ENCODE measurements at regions not wholly inside any gene's neighbourhood (a gene's known extent, or its start where the extent isn't known, plus 50 kb on each side); places are given as distances from the start of the nearest gene placed in this dataset.

DNA sequence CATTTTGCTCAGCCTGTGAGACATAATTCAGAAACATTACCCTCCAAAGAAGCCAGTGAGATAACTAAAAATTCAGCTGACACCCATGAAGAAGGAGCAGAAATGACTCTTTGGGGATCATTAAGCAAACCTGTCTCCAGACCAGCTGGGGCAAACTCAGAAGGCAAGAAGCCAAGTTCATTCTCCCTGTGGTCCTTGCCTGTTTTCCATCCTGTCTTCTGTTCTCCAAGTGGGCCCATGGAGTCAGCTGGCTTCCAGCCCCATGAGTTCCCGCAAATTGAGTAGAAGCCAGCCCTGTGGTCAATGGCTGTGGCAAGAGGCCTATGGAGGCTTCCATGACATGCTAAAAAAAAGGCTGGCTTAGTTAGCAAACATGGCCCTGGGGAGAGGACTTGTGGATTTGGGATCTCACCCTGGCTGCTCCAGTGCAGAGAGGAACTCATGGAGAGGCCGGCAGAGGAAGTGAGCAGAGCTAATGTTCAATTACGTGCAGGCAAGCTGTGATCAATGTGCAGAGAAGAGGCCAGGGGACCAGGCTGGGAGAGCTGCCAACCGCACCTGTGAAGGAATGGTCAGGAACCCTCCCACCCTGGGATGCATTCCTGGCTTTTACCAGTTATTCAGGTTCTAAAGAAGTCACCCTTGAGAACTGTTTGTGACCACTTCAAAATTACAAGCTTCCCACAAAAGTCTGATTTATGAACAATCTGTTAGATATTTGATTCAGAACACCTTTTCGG is 229.1 kb downstream of the TSHZ3 start:
- DNase-seq = no peak

GRCh38 chr19:31118986-31119385 is 230.2 kb downstream of the TSHZ3 start:
- no peak for DNase-seq

DNA sequence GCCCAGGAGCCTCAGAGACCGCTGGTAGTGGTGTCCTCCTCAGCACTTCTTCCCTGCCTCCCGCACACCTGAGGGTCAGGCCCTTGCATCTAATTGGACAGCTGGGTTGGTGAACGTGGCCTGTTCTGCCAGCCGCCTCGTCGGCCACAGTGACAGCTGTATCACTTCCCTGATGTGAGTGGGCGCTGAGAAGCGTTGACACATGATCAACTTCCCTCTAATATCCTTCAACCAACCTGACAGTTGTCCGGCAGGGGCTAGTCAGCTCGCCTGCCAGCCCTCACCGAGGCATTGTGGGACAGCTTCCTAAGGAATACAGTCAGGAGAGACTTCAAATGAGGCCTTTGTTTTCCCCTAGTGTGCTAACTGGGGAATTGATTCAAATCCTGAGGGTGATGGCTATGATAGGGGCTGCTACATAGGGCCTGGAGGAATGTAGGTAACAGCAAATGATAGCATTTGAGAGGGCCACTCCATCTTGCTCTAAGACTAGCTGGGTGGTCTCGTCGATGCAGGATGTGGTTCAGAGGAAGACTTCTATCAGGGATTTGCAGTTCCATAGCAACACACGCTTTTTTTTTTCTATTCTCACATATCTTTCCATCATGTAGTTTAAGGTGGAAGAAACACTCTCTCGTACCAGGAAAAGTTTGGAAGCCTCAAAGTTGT is 230.8 kb downstream of the TSHZ3 start:
- DNase-seq = no peak

GRCh38 chr19:31114585-31114984 is 234.7 kb downstream of the TSHZ3 start:
- DNase-seq = no peak

GRCh38 chr19:31113293-31113692 is 235.9 kb downstream of the TSHZ3 start:
- DNase-seq = no peak

DNA sequence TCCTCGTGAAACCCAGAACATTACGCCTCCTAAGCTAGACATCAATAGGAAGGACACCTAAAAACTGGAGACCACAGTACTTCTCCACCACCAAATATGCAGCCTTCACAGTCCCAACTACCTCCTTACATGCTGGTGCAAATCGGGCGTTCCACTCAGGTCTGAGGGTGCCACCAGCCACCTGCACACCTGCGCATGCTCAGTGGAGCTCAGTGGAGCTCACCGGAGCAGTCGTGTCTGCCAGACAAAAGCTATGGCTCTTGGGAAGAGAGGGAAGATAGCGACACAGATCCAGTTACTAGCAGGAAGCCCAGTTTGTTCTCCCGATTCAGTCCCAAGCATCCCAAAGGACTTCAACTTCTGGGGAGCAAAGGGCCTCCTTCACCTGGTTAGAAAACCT is 237.1 kb downstream of the TSHZ3 start:
- DNase-seq = no peak

GRCh38 chr19:31111741-31112140 is 237.5 kb downstream of the TSHZ3 start:
- no peak for DNase-seq

GRCh38 chr19:31110336-31110735 is 238.9 kb downstream of the TSHZ3 start:
- no peak for DNase-seq

- DNase-seq = no peak
These were observed 239.6 kb downstream of the TSHZ3 start for GRCh38 chr19:31109636-31110035.

DNA sequence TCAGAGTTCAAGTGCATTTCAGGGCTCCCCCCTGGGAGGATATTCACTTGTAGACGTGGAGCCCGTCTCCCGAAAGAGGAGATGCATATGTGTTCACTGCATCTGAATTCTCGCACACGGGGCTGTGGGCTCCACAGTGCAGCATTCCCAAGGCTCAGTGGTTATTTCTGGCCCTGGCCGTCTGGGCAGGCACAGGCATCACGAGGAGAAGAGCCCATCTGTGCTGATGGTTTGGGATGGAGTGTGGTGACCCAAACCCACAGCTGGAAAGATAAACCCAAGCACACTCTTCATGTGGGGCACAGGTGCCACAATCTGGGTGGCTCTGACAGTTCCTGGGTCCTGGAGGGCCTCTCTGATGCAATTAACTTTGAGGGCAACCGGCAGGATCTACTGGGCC is 242.1 kb downstream of the TSHZ3 start:
- DNase-seq = no peak

GRCh38 chr19:31105761-31106160 is 243.5 kb downstream of the TSHZ3 start:
- DNase-seq = no peak

- DNase-seq = no peak
These were observed 244.8 kb downstream of the TSHZ3 start for GRCh38 chr19:31104451-31104850.

DNA sequence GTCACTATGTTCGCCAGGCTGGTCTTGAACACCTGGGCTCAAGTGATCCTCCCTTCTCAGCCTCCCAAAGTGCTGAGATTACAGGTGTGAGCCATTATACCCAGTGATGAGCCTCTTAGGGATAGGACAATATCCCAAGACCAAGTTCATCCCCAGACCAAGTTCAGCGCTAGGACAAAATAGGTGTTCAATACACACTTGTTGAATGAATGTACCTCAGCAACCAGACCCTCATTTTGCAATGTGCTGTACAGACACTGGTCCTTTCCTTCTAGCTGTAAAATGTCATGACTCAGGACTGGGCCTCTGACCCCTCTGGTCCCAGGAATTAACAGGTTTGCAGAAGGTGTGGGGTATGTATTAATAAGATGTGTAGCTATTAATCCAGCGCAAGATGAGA is 246.0 kb downstream of the TSHZ3 start:
- no peak for DNase-seq

DNA sequence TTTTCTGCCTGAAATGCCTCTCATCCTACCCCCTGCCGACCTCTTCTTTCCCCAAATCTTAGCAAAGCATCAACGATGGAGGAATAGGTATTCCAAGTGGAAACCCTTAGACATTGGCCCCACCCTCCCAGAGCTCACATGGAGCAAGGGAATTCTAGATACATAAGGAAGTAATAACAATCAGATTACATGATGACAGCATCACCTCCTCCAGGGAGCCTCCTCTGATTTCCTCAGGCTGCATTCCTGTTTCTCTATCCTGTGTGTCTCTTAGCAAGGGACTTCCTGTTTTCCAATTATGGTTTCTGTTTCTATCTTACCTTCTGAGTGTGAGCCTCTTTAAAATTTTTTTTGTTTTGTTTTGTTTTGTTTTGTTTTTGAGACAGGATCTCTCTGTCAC is 246.6 kb downstream of the TSHZ3 start:
- no peak for DNase-seq

- DNase-seq = no peak
These were observed 248.3 kb downstream of the TSHZ3 start for GRCh38 chr19:31100981-31101380.

DNA sequence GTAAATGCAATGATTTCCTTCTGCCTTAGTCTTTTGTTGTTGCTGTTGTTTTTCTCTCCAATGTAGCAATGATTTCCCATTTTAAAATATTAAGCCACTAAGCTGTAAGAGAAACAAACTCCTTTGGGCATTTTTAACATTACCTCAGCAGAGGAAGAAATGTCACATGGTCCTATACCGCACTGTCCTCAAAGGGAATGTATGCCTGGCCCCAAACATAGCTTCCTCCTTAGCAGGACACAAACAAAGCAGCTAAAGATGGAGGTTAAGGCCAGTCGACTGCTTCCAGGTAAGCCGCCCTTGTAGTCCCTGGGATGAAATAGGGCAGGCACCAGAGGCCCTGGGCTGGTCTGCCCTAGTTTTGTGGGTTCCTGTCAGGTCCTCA is 249.0 kb downstream of the TSHZ3 start:
- DNase-seq = no peak

GRCh38 chr19:31099515-31100205 is 249.6 kb downstream of the TSHZ3 start:
- no peak for DNase-seq

GRCh38 chr19:31098836-31099235 is 250.4 kb downstream of the TSHZ3 start:
- no peak for DNase-seq

DNA sequence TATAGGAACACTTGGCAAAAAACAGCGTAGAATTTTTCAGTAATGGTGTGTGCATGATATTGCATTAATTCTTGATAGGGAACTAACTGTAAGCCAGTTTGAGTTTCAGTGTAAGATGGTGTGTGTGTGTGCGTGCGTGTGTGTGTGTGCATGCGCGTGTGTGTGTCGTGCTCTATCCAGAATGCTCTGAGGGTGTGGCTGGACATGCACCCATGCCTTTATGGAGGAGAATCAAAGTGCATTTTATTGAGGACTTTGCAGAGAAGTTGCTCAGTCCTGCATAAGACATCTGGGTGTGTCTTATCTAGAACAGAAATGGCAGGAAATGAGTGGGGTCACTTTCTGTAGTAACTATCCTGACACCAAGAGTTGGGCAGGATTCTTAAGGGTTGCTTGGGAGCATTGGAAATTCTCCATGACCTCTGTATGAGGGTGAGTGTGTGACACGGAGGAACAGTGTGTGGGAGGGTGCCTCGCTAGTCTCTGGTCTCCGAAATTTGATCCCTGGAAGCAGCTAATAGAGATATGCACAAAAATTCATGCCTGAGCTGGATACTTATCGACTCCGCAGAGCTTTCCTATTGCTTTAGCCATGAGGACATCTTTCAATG is 252.2 kb downstream of the TSHZ3 start:
- no peak for DNase-seq

DNA sequence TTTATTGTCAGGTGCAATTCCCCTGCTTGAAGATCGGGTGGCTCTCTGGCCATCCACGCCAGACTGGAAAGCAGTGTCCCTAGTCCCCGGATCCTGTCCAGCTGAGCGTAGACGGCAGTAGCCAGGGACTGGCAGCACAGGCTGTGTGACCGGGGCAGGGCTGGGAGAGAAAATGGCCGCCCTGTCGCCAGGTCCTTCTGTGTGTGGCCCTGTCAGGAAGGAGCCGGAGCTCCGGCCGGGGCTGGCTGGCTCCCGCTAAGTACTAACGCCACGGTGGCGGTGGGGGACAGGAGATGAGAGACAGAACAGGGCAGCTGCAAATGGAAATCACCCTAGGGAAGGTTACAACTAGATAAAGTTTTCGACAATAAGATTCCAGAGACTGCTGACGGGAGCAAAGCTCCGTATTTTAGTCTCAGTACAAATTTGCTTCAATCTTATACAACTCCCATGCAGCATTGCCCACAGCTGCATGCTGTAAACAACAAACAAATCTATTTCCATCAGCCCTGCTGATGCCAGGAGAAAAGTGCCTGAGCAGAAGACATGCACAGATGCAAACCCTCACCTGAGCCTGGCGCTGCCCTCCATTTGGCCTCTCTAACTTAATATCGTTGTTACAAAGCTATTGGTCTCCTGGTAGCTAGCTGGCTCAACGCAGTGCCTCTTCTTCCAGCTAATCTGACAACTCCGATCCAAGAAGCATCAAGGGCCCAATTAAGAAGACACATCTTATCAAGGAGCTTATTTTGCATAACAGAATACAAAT is 253.0 kb downstream of the TSHZ3 start:
- no peak for DNase-seq

DNA sequence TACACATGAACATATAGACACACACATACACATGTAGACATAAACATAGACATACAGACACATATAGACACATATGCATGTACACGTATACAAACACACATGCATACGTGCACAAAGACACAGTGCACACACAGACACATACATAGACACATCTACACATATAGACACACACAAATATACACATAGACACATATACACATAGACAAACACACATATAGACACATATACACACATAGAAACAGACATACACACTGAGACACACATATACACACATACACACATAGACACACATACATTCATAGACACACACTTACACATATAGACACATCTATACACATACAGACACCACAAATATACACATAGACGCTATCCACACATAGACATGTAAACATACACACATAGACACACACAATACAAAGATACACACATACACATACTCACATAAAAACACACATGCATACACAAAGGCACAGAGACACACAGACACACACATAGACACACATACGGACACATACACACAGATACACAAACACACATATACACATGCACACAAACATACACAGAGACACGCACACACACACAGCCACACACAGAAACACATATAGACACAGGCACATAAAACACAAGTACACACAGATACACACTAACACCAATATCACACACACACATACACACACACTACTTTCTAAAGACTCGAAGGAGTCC is 254.0 kb downstream of the TSHZ3 start:
- no peak for DNase-seq

- DNase-seq = no peak
These were observed 257.0 kb downstream of the TSHZ3 start for GRCh38 chr19:31092274-31092673.
